Activated CD4-positive, alpha-beta T cell treated with anti-CD3 and anti-CD28 coated beads, Interleukin-2, Interleukin-4, amounts not matched to agents 100 ng/mL and 50 ng/mL, durations not matched to agents 16 hours and 8 hours (primary cell): ENCODE measurements at regions not wholly inside any gene's neighbourhood (a gene's known extent, or its start where the extent isn't known, plus 50 kb on each side); places are given as distances from the start of the nearest gene placed in this dataset.
"Not testable (repeated sequence)": the region's sequence is repeated elsewhere in the genome, so short reads cannot be mapped to it uniquely, and the experiment has no call there.

Experiments
- DNase-seq: peaks from one replicate; pipeline ENCODE4 v3.0.0-alpha.2; 2020; ENCODE audit warnings: low spot score

GRCh38 chrX:143455046-143455445 lies 62.2 kb downstream of the SPANXN3 start:
- DNase-seq: no peak

GRCh38 chrX:143437439-143437838 lies 79.8 kb downstream of the SPANXN3 start:
- peak; percentile 7 for DNase-seq

GRCh38 chrX:143435916-143436315 lies 81.4 kb downstream of the SPANXN3 start:
- DNase-seq: no peak

GRCh38 chrX:143429811-143430210 lies 87.5 kb downstream of the SPANXN3 start:
- DNase-seq: no peak

- no peak for DNase-seq
Measured at GRCh38 chrX:143429131-143429530, 88.1 kb downstream of the SPANXN3 start.

GRCh38 chrX:143401160-143401559 lies 116.1 kb downstream of the SPANXN3 start:
- DNase-seq: no peak

GRCh38 chrX:143378851-143379250 lies 138.4 kb downstream of the SPANXN3 start:
- DNase-seq: no peak

- DNase-seq: no peak
Measured at GRCh38 chrX:143363419-143363818, 153.9 kb downstream of the SPANXN3 start.

GRCh38 chrX:143340190-143340589 lies 177.1 kb downstream of the SPANXN3 start:
- no peak for DNase-seq

- DNase-seq: no peak
Measured at GRCh38 chrX:143336261-143336660, 181.0 kb downstream of the SPANXN3 start.

GRCh38 chrX:143319526-143319925 lies 197.7 kb downstream of the SPANXN3 start:
- no peak for DNase-seq

GRCh38 chrX:143318857-143319256 lies 198.4 kb downstream of the SPANXN3 start:
- not testable (repeated sequence) for DNase-seq

- no peak for DNase-seq
Measured at GRCh38 chrX:143306991-143307937, 210.0 kb downstream of the SPANXN3 start.

GRCh38 chrX:143304518-143304917 lies 212.8 kb downstream of the SPANXN3 start:
- no peak for DNase-seq

- no peak for DNase-seq
Measured at GRCh38 chrX:143304025-143304424, 213.2 kb downstream of the SPANXN3 start.

- no peak for DNase-seq
Measured at GRCh38 chrX:143298663-143299241, 218.5 kb downstream of the SPANXN3 start.

- no peak for DNase-seq
Measured at GRCh38 chrX:143296521-143296920, 220.8 kb downstream of the SPANXN3 start.

- no peak for DNase-seq
Measured at GRCh38 chrX:143287236-143287635, 230.0 kb downstream of the SPANXN3 start.

GRCh38 chrX:143270317-143270716 lies 244.6 kb downstream of the SPANXN4 start:
- DNase-seq: no peak

- not testable (repeated sequence) for DNase-seq
Measured at GRCh38 chrX:143244593-143244992, 218.9 kb downstream of the SPANXN4 start.

GRCh38 chrX:143240658-143241057 lies 214.9 kb downstream of the SPANXN4 start:
- DNase-seq: no peak

- no peak for DNase-seq
Measured at GRCh38 chrX:143231492-143231891, 205.8 kb downstream of the SPANXN4 start.

- not testable (repeated sequence) for DNase-seq
Measured at GRCh38 chrX:143228600-143228999, 202.9 kb downstream of the SPANXN4 start.
